HEK293T (cell line): ENCODE measurements at regions not wholly inside any gene's neighbourhood (a gene's known extent, or its start where the extent isn't known, plus 50 kb on each side); places are given as distances from the start of the nearest gene placed in this dataset.

Source experiments
- CTCF ChIA-PET: fragments of 350-600 bp; formaldehyde crosslinking; extraction: SDS; loops from one replicate; lab custom pipeline; 2021; ENCODE audit warnings: antibody characterized with exemption, inconsistent platforms; lab: Yijun Ruan, JAX
- POLR2A ChIA-PET: fragments of 350-600 bp; formaldehyde crosslinking; extraction: SDS; loops from one replicate; lab custom pipeline; 2020; ENCODE audit warnings: antibody characterized with exemption, inconsistent platforms; lab: Yijun Ruan, JAX
- DNase-seq: peaks from one replicate; pipeline ENCODE4 v3.0.0; 2012; ENCODE audit warnings: mixed read lengths; ENCODE audit errors: extremely low spot score
- ARNT ChIP-seq: fragments of 450-650 bp; IDR thresholded peaks from 2 replicates; pipeline ENCODE4 v1.6.1; 2017; ENCODE audit warnings: mild to moderate bottlenecking
- BHLHE40 ChIP-seq: fragments of 450-650 bp; IDR thresholded peaks from 2 replicates; pipeline ENCODE4 v1.6.1; 2016; ENCODE audit warnings: mild to moderate bottlenecking, moderate library complexity, borderline replicate concordance
- CTBP1 ChIP-seq: fragments of 450-650 bp; IDR thresholded peaks from 2 replicates; pipeline ENCODE4 v1.6.1; 2016; ENCODE audit warnings: borderline replicate concordance
- ELF4 ChIP-seq: fragments of 450-650 bp; IDR thresholded peaks from 2 replicates; pipeline ENCODE4 v1.6.1; 2017; ENCODE audit warnings: antibody characterized with exemption
- FOXA1 ChIP-seq: fragments of 450-650 bp; IDR thresholded peaks from 2 replicates; pipeline ENCODE4 v1.6.1; 2016; ENCODE audit warnings: mild to moderate bottlenecking
- FOXK2 ChIP-seq: fragments of 450-650 bp; IDR thresholded peaks from 2 replicates; pipeline ENCODE4 v1.6.1; 2016; ENCODE audit warnings: mild to moderate bottlenecking
- FOXM1 ChIP-seq: fragments of 450-650 bp; IDR thresholded peaks from 2 replicates; pipeline ENCODE4 v1.6.1; 2017; ENCODE audit warnings: mild to moderate bottlenecking, borderline replicate concordance
- HDGF ChIP-seq: fragments of 450-650 bp; IDR thresholded peaks from 2 replicates; pipeline ENCODE4 v1.6.1; 2017; ENCODE audit warnings: antibody characterized with exemption, borderline replicate concordance
- L3MBTL2 ChIP-seq: fragments of 450-650 bp; conservative IDR thresholded peaks from 2 replicates; pipeline ENCODE4 v1.6.1; 2016; ENCODE audit warnings: mild to moderate bottlenecking
- LEF1 ChIP-seq: fragments of 450-650 bp; IDR thresholded peaks from 2 replicates; pipeline ENCODE4 v1.6.1; 2017; ENCODE audit warnings: mild to moderate bottlenecking, borderline replicate concordance
- NFRKB ChIP-seq: fragments of 450-650 bp; IDR thresholded peaks from 2 replicates; pipeline ENCODE4 v1.6.1; 2016; ENCODE audit warnings: mild to moderate bottlenecking, moderate library complexity
- PKNOX1 ChIP-seq: fragments of 450-650 bp; IDR thresholded peaks from 2 replicates; pipeline ENCODE4 v1.6.1; 2016
- SP1 ChIP-seq: fragments of 450-650 bp; IDR thresholded peaks from 2 replicates; pipeline ENCODE4 v1.6.1; 2017
- SUZ12 ChIP-seq: fragments of 450-650 bp; IDR thresholded peaks from 2 replicates; pipeline ENCODE4 v1.6.1; 2016; ENCODE audit warnings: mild to moderate bottlenecking
- TARDBP ChIP-seq: fragments of 450-650 bp; IDR thresholded peaks from 2 replicates; pipeline ENCODE4 v1.6.1; 2016
- ZNF384 ChIP-seq: fragments of 450-650 bp; IDR thresholded peaks from 2 replicates; pipeline ENCODE4 v1.6.1; 2016

GRCh38 chr2:239544143-239544917 is 143.5 kb upstream of the HDAC4 start:
- POLR2A ChIA-PET, result no interaction called here
- TF ChIP-seq ARNT (no peak), FOXA1 (no peak)
- CTCF ChIA-PET, result no interaction called here
- DNase-seq, result no peak

GRCh38 chr2:239543702-239544101 is 142.9 kb upstream of the HDAC4 start:
- CTCF ChIA-PET, result no interaction called here
- DNase-seq, result no peak
- TF ChIP-seq FOXK2, result no peak
- TF ChIP-seq CTBP1, result no peak
- no peak for TF ChIP-seq ZNF384
- TF ChIP-seq PKNOX1, result no peak
- no peak for TF ChIP-seq SP1
- TF ChIP-seq SUZ12, result no peak
- TF ChIP-seq LEF1, result no peak
- no peak for TF ChIP-seq HDGF
- no peak for TF ChIP-seq NFRKB
- POLR2A ChIA-PET, result no interaction called here

GRCh38 chr2:239540174-239540573 is 139.4 kb upstream of the HDAC4 start:
- POLR2A ChIA-PET, result no interaction called here

GRCh38 chr2:239539776-239540100 is 138.9 kb upstream of the HDAC4 start:
- ChIA-PET CTCF (no interaction called here), POLR2A (no interaction called here)
- TF ChIP-seq FOXA1, result no peak
- no peak for TF ChIP-seq BHLHE40
- no peak for TF ChIP-seq CTBP1
- TF ChIP-seq L3MBTL2, result no peak
- TF ChIP-seq LEF1, result no peak
- no peak for TF ChIP-seq ZNF384
- no peak for TF ChIP-seq SUZ12
- no peak for TF ChIP-seq SP1
- no peak for TF ChIP-seq NFRKB
- TF ChIP-seq ARNT, result no peak
- no peak for TF ChIP-seq FOXK2
- no peak for TF ChIP-seq FOXM1
- TF ChIP-seq HDGF, result no peak
- no peak for TF ChIP-seq ELF4
- no peak for TF ChIP-seq PKNOX1
- TF ChIP-seq TARDBP, result no peak
- DNase-seq, result no peak

More at GRCh38 chr2:239540174-239540573, 139.4 kb upstream of the HDAC4 start:
- TF ChIP-seq CTBP1, result no peak
- TF ChIP-seq ARNT, result no peak
- TF ChIP-seq HDGF, result no peak
- no peak for TF ChIP-seq FOXA1
- no peak for TF ChIP-seq FOXK2
- TF ChIP-seq LEF1, result no peak
- TF ChIP-seq SUZ12, result no peak
- TF ChIP-seq ZNF384, result no peak
- no peak for TF ChIP-seq SP1
- TF ChIP-seq FOXM1, result no peak
- CTCF ChIA-PET, result no interaction called here
- DNase-seq, result no peak

GRCh38 chr2:239539083-239539775 is 138.4 kb upstream of the HDAC4 start:
- no peak for DNase-seq
- TF ChIP-seq NFRKB (no peak), FOXA1 (no peak), SP1 (no peak), ZNF384 (no peak), BHLHE40 (no peak), HDGF (no peak), PKNOX1 (no peak), ARNT (no peak), LEF1 (no peak), SUZ12 (no peak), CTBP1 (no peak), L3MBTL2 (no peak), FOXK2 (no peak), ELF4 (no peak), TARDBP (no peak), FOXM1 (no peak)
- ChIA-PET CTCF (no interaction called here), POLR2A (no interaction called here)

GRCh38 chr2:239538357-239539052 is 137.7 kb upstream of the HDAC4 start:
- ChIA-PET CTCF (no interaction called here), POLR2A (no interaction called here)
- TF ChIP-seq NFRKB, result no peak
- no peak for TF ChIP-seq FOXK2
- TF ChIP-seq TARDBP, result no peak
- no peak for TF ChIP-seq FOXM1
- TF ChIP-seq LEF1, result no peak
- TF ChIP-seq FOXA1, result no peak
- no peak for TF ChIP-seq CTBP1
- no peak for TF ChIP-seq PKNOX1
- TF ChIP-seq ARNT, result no peak
- TF ChIP-seq HDGF, result no peak
- no peak for TF ChIP-seq L3MBTL2
- TF ChIP-seq BHLHE40, result no peak
- DNase-seq, result no peak
